GM12864 (cell line): ENCODE measurements at regions not wholly inside any gene's neighbourhood (a gene's known extent, or its start where the extent isn't known, plus 50 kb on each side); places are given as distances from the start of the nearest gene placed in this dataset.

Source experiments
- DNase-seq: peaks from one replicate; pipeline ENCODE4 v3.0.0-alpha.2; 2011; ENCODE audit warnings: low read depth
- H3K4me3 ChIP-seq: 2 replicates; pipeline ENCODE4 v1.5.1; 2011; ENCODE audit warnings: mild to moderate bottlenecking, low read depth, low read length, control low read depth
- TF ChIP-seq, protein P1 (sequence below): IDR thresholded peaks from 2 replicates; pipeline ENCODE4 v1.5.1; 2011; ENCODE audit warnings: low read depth, mild to moderate bottlenecking, moderate library complexity, low read length, control low read depth, inconsistent platforms; ENCODE audit errors: missing control alignments

DNA sequence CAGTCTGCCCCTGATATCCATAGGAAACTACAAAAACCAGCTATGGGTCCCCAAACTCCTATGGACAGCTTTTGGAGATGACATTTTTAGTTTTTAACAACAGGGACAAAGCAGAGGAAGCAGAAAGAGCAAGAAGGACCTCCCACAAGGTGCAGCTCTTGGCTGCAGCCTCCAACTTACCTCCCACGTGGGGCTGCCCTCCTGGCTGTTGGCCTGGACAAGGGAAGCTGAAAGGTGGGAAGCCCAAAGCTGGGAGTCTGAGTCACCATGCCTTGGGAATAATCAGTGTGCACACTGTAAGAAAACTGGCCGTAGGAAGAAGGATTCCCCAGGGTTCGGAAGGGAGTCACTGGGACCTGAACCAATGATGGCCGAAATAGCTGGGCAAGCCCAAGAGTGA is 51.8 kb upstream of the PAX1 start:
- TF ChIP-seq, protein P1, sequence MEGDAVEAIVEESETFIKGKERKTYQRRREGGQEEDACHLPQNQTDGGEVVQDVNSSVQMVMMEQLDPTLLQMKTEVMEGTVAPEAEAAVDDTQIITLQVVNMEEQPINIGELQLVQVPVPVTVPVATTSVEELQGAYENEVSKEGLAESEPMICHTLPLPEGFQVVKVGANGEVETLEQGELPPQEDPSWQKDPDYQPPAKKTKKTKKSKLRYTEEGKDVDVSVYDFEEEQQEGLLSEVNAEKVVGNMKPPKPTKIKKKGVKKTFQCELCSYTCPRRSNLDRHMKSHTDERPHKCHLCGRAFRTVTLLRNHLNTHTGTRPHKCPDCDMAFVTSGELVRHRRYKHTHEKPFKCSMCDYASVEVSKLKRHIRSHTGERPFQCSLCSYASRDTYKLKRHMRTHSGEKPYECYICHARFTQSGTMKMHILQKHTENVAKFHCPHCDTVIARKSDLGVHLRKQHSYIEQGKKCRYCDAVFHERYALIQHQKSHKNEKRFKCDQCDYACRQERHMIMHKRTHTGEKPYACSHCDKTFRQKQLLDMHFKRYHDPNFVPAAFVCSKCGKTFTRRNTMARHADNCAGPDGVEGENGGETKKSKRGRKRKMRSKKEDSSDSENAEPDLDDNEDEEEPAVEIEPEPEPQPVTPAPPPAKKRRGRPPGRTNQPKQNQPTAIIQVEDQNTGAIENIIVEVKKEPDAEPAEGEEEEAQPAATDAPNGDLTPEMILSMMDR, result no peak
- DNase-seq, result no peak
- no peak overlapping the region for H3K4me3 ChIP-seq

DNA sequence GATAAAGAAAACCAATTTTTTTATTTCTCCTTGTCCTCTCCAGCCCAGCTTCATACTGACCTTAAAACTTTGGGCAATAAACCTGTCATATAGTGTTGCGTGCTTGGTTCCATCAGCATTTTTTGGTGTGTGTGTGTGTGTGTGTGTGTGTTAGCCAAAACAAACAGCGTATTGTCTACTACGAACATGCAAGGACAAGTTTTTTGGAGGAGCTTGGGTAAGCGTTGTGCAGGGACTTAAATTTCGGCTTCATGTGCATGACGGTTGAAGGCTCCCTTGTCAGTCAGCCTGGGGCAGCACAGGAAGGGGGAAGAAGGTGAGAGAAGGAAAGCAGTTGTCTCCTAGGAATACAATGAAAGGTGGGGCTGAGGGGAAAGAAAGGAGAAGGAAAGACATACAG is 62.0 kb upstream of the PAX1 start:
- H3K4me3 ChIP-seq, result no peak overlapping the region
- TF ChIP-seq, protein P1, result no peak
- DNase-seq, result no peak

DNA sequence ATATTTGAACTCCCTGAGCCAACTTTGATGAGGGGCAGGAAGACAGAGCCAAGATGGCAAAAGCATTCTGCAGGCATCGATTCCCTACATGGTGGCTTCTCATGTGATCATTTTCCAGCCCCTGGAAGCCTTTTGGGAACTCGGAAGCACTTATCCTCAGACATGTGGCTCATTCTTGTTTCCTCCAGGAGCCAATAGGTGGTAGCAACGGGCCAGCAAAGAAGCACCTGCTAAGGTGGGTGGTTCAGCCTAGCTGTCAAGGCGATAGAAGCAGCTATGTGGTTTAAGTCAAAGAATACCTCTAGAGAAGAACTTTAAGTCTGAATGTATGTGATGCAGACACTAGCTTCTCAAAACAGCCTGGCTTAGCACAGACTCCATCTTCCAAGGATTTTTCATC is 64.9 kb upstream of the PAX1 start:
- no peak for DNase-seq
- no peak overlapping the region for H3K4me3 ChIP-seq
- TF ChIP-seq, protein P1, result peak; percentile 35

DNA sequence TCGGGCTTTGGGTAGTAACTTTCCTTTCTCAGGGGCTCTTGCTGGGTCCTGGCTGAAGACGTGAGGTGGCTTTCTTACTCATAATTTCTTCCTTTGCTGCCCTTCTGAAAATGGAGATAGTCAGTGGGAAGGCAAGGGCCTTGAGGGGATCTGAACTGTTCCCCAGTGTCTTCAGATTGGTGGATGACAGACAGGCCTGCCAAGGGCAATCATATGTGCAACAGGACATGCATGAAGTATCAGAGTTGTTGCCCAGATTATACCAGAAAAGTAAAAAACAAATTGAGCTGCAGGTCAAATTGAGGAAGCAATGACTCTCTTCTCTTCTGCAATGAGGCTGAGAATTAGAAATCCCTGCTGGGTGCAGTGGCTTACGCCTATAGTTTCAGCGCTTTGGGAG is 71.6 kb upstream of the PAX1 start:
- TF ChIP-seq, protein P1, result no peak
- H3K4me3 ChIP-seq, result no peak overlapping the region
- DNase-seq, result no peak

DNA sequence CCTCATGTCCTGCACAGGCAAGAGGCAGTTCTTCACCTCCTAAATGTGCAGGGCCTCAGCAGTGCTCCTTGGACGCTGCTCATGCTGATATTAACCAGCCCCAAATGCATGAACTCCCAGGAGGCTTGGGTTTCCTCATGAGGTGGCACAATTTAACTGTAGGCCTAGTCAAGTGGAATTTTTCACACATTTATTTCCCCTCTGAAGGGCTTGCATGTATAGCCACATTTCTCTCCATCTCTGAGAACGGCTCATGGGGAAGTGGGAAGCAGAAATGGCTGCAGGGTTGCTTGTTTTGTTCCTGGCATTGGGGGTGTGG is 72.8 kb upstream of the PAX1 start:
- no peak for DNase-seq
- TF ChIP-seq, protein P1, result no peak
- H3K4me3 ChIP-seq, result no peak overlapping the region

DNA sequence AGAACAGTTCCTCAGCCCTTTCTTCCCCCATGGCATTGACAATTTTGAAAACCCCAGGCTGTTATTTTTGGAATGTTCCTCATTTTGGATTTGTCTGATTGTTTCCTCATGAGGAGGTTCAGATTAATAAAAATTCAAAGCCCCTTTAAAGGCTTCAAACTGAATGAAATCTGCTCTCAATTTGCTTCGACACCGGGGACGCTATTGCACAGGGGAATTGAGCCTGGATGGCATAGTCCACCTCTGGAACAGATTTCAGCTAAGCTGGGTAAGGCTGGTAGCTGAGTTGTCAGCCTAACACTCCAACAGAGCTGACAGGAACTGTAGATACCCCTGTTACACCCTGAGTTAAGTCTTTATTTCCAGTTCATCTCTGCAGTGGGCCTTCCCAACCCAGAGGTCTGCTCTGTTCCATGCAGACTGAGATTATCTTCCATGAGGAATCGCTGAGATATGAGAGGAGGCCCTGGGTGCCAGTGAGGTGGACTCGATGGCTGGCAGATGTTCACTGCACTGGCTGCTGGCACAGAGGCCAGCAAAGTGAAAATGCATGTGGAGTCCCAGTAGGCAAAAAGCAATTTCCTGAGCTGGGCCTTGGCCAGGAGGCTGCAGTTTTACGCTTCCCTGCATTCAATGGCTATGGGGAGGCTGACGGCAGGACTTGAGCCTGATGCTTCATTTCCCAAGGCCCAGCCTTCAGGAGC is 73.3 kb upstream of the PAX1 start:
- TF ChIP-seq, protein P1, result no peak
- no peak for DNase-seq
- H3K4me3 ChIP-seq, result no peak overlapping the region

DNA sequence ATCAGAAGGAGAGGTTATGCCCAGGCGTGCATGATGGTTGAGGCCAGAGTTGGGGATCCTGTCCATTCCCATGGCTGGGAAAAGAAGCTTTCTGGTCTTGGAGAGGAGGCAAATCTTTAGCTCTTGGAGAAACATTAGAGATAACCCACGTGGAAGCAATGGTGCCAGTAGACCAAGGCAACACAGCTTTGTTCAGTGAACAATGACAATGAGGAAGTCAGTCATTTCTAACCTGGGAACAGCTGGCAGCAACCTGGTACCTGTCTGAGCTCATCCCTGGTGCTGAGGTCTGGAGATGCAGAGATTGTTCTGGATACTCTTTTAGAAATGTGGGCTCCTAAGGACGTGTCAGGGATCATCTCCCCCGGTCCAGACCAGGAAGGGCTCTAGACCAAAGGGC is 76.7 kb upstream of the PAX1 start:
- no peak for DNase-seq

More for the DNA sequence above, 76.7 kb upstream of the PAX1 start:
- TF ChIP-seq, protein P1, result no peak
- H3K4me3 ChIP-seq, result no peak overlapping the region
